HepG2 (cell line): ENCODE measurements at regions not wholly inside any gene's neighbourhood (a gene's known extent, or its start where the extent isn't known, plus 50 kb on each side); places are given as distances from the start of the nearest gene placed in this dataset.

Experiments used
- ATAC-seq: fragments of 200-7000 bp; cut with Tn5 transposase; 3 replicates; pipeline ENCODE4 v1.9.1; 2020; ENCODE audit warnings: mild to moderate bottlenecking, moderate library complexity
- BruUV-seq: library from RNA; stranded (reverse); fragments of 400-500 nt; replicated peaks from 2 replicates; lab custom pipeline; 2021; lab: Mats Ljungman, UMichigan
- CTCF ChIA-PET: fragments of 300-600 bp; formaldehyde crosslinking; extraction: SDS; loops from one replicate; lab custom pipeline; 2021; ENCODE audit warnings: low total read pairs, inconsistent platforms, low intra/inter-chr PET ratio; lab: Yijun Ruan, JAX
- POLR2A ChIA-PET: fragments of 350-600 bp; sonication (Branson Sonifier 250); formaldehyde crosslinking; loops from one replicate; lab custom pipeline; 2020; ENCODE audit warnings: antibody characterized with exemption, inconsistent platforms; lab: Yijun Ruan, JAX
- DNase-seq: peaks from one replicate; pipeline ENCODE4 v3.0.0-alpha.2; 2015; ENCODE audit warnings: low spot score
- FAIRE-seq: peaks from 3 replicates; lab custom pipeline; 2011; peaks lifted over from hg19 to GRCh38; lab: Jason Lieb, UNC
- H2AFZ ChIP-seq: one replicate; pipeline ENCODE4 v1.6.1; 2011; ENCODE audit warnings: low read length, inconsistent platforms
- H3K27ac ChIP-seq: fragments of 300-600 bp; 3 replicates; pipeline ENCODE4 v1.8.0; 2011; ENCODE audit warnings: mixed run types, mild to moderate bottlenecking, mixed read lengths, low read length, inconsistent platforms; ENCODE audit not compliant: insufficient read depth; ENCODE audit errors: extremely low read length
- H3K27me3 ChIP-seq, 2 experiments: fragments of 200-600 bp in 1 of 2; 2 replicates in 1 of 2; 3 replicates in 1 of 2; pipeline versions ENCODE4 v1.6.0 to v1.8.0; 2011; ENCODE audit warnings: low read length in 2 of 2, mild to moderate bottlenecking in 2 of 2, moderate library complexity in 2 of 2, inconsistent platforms in 1 of 2; ENCODE audit not compliant: insufficient read depth in 2 of 2, control insufficient read depth in 1 of 2
- H3K36me3 ChIP-seq, 2 experiments: fragments of 200-600 bp in 1 of 2; replicated peaks in 1 of 2; 2 replicates in 1 of 2; 3 replicates in 1 of 2; pipeline versions ENCODE4 v1.5.1 to v1.8.0; 2011; ENCODE audit warnings: low read length in 2 of 2, inconsistent platforms in 1 of 2; ENCODE audit not compliant: insufficient read depth in 2 of 2, control insufficient read depth in 1 of 2
- H3K4me1 ChIP-seq: 2 replicates; pipeline ENCODE4 v1.5.1; 2012; ENCODE audit warnings: low read length, inconsistent platforms; ENCODE audit not compliant: insufficient read depth
- H3K4me2 ChIP-seq: 2 replicates; pipeline ENCODE4 v1.6.0; 2011; ENCODE audit warnings: low read depth, low read length, inconsistent platforms
- H3K4me3 ChIP-seq, 3 experiments: fragments of 200-600 bp in 1 of 3; sonication (generic), shearing (Covaris generic) in 1 of 3; replicated peaks in 1 of 3; 2 replicates each; pipeline ENCODE4 v1.5.1; 2011 to 2016; ENCODE audit warnings: low read length in 3 of 3, inconsistent platforms in 2 of 3, low read depth in 2 of 3, mild to moderate bottlenecking in 2 of 3, control low read depth in 1 of 3, mixed read lengths in 1 of 3; ENCODE audit not compliant: insufficient read depth in 1 of 3
- H3K79me2 ChIP-seq: one replicate; pipeline ENCODE4 v1.6.1; 2011; ENCODE audit warnings: low read length, inconsistent platforms; ENCODE audit not compliant: insufficient read depth
- H3K9ac ChIP-seq: 2 replicates; pipeline ENCODE4 v1.6.0; 2011; ENCODE audit warnings: mild to moderate bottlenecking, low read depth, low read length, inconsistent platforms; ENCODE audit not compliant: insufficient read depth
- H3K9me3 ChIP-seq: 2 replicates; pipeline ENCODE4 v1.5.1; 2012; ENCODE audit warnings: mild to moderate bottlenecking, low read length
- H4K20me1 ChIP-seq: 2 replicates; pipeline ENCODE4 v1.6.0; 2011; ENCODE audit warnings: inconsistent platforms, mild to moderate bottlenecking, low read length, moderate library complexity; ENCODE audit not compliant: insufficient read depth
- CHD2 ChIP-seq: IDR thresholded peaks from 2 replicates; pipeline ENCODE4 v1.6.1; 2011; ENCODE audit warnings: low read depth, low read length, improper control_type of control experiment
- NCOA5 ChIP-seq: sonication (generic); formaldehyde crosslinking; IDR thresholded peaks from 2 replicates; pipeline ENCODE4 v1.4.0; 2020; ENCODE audit warnings: missing genetic modification reagents
- PAWR ChIP-seq: sonication (generic); formaldehyde crosslinking; IDR thresholded peaks from 2 replicates; pipeline ENCODE4 v1.4.0; 2020; ENCODE audit warnings: missing genetic modification reagents, mild to moderate bottlenecking, borderline replicate concordance
- POLR2AphosphoS2 ChIP-seq: IDR thresholded peaks from 2 replicates; pipeline ENCODE4 v1.6.1; 2011; ENCODE audit warnings: low read depth, low read length, improper control_type of control experiment
- ZNF160 ChIP-seq: sonication (generic); formaldehyde crosslinking; IDR thresholded peaks from 2 replicates; pipeline ENCODE4 v1.8.0; 2022; ENCODE audit warnings: mild to moderate bottlenecking, inconsistent platforms, missing genetic modification reagents
- ZNF530 ChIP-seq: sonication (generic); formaldehyde crosslinking; IDR thresholded peaks from 2 replicates; pipeline ENCODE4 v1.5.0; 2020; ENCODE audit warnings: low read depth, mild to moderate bottlenecking, missing genetic modification reagents
- WGBS: methylation state at CpG from one replicate; pipeline ENCODE4 v1.1.6; 2017; ENCODE audit warnings: low lambda C conversion rate; 5-methylcytosine and 5-hydroxymethylcytosine counted together
- in situ Hi-C: cut with HindIII; loops from 2 replicates; pipeline ENCODE4 v1.10.0; 2017; ENCODE audit warnings: low pct_unique_long_range_greater_than_20kb; ENCODE audit not compliant: extremely low pct_ligation_motif_present
- intact Hi-C: fragments of 100-400 bp; cut with micrococcal nuclease; formaldehyde crosslinking; loops from one replicate; pipeline ENCODE4 v1.10.0; 2022; ENCODE audit not compliant: unreplicated experiment
- TF ChIP-seq, protein P1 (sequence below): sonication (generic); formaldehyde crosslinking; IDR thresholded peaks from 2 replicates; pipeline ENCODE4 v1.5.0; 2020; ENCODE audit warnings: missing genetic modification reagents
- TF ChIP-seq, protein P2 (sequence below): sonication (generic); formaldehyde crosslinking; IDR thresholded peaks from 2 replicates; pipeline ENCODE4 v1.8.0; 2022; ENCODE audit warnings: mild to moderate bottlenecking, missing genetic modification reagents, borderline replicate concordance
- TF ChIP-seq, protein P3 (sequence below): sonication (generic); formaldehyde crosslinking; IDR thresholded peaks from 2 replicates; pipeline ENCODE4 v1.5.1; 2020; ENCODE audit warnings: mild to moderate bottlenecking, missing genetic modification reagents
- TF ChIP-seq, protein P4 (sequence below): sonication (generic); formaldehyde crosslinking; conservative IDR thresholded peaks from 2 replicates; pipeline ENCODE4 v1.8.0; 2022; ENCODE audit warnings: missing genetic modification reagents

DNA sequence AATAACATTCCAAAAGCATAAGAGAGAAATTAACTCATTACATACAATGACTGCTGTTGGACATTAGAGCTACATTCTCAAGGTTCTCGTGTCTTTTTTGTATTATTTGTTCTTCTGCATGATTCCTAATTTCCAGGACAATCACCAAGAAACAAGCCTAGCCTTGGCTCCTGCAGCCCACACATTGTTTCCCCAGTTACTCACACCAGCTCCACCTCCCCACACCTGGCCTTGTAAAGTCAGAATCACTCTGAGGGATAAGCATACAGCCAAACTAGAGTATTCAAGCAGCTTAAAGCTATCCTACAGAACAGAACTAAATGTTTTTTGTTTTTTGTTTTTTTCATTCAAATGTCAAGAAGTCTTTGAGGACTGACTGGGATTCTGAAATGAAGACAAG, 189.2 kb downstream of the HINT1 start:
- CTCF ChIA-PET: no interaction called here
- no peaks in the 10 kb centered on the region for H3K27me3 ChIP-seq
- no TSS peak for BruUV-seq
- intact Hi-C loops: no loop called here
- H3K4me1 ChIP-seq: no peaks in the 10 kb centered on the region
- no peak overlapping the region for H2AFZ ChIP-seq
- H3K36me3 ChIP-seq: no peaks in the 10 kb centered on the region
- no peaks in the 10 kb centered on the region for H3K9me3 ChIP-seq
- FAIRE-seq (no peak), DNase-seq (no peak), ATAC-seq (no peak)
- WGBS: 0% methylated on average over 1 of the region's 1 CpG
- no peaks in the 10 kb centered on the region for H3K79me2 ChIP-seq
- H3K9ac ChIP-seq: no peak overlapping the region
- TF ChIP-seq CHD2: no peak
- TF ChIP-seq, protein P1, sequence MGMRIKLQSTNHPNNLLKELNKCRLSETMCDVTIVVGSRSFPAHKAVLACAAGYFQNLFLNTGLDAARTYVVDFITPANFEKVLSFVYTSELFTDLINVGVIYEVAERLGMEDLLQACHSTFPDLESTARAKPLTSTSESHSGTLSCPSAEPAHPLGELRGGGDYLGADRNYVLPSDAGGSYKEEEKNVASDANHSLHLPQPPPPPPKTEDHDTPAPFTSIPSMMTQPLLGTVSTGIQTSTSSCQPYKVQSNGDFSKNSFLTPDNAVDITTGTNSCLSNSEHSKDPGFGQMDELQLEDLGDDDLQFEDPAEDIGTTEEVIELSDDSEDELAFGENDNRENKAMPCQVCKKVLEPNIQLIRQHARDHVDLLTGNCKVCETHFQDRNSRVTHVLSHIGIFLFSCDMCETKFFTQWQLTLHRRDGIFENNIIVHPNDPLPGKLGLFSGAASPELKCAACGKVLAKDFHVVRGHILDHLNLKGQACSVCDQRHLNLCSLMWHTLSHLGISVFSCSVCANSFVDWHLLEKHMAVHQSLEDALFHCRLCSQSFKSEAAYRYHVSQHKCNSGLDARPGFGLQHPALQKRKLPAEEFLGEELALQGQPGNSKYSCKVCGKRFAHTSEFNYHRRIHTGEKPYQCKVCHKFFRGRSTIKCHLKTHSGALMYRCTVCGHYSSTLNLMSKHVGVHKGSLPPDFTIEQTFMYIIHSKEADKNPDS (CRISPR knock-in tag): no peak
- TF ChIP-seq, protein P2, sequence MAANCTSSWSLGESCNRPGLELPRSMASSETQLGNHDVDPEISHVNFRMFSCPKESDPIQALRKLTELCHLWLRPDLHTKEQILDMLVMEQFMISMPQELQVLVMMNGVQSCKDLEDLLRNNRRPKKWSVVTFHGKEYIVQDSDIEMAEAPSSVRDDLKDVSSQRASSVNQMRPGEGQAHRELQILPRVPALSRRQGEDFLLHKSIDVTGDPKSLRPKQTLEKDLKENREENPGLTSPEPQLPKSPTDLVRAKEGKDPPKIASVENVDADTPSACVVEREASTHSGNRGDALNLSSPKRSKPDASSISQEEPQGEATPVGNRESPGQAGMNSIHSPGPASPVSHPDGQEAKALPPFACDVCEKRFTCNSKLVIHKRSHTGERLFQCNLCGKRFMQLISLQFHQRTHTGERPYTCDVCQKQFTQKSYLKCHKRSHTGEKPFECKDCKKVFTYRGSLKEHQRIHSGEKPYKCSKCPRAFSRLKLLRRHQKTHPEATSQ: no peak
- H3K27ac ChIP-seq: no peak overlapping the region
- no peak overlapping the region for H3K4me3 ChIP-seq
- H4K20me1 ChIP-seq: no peaks in the 10 kb centered on the region
- POLR2A ChIA-PET: no interaction called here
- in situ Hi-C loops: no loop called here
- H3K4me2 ChIP-seq: no peak overlapping the region

DNA sequence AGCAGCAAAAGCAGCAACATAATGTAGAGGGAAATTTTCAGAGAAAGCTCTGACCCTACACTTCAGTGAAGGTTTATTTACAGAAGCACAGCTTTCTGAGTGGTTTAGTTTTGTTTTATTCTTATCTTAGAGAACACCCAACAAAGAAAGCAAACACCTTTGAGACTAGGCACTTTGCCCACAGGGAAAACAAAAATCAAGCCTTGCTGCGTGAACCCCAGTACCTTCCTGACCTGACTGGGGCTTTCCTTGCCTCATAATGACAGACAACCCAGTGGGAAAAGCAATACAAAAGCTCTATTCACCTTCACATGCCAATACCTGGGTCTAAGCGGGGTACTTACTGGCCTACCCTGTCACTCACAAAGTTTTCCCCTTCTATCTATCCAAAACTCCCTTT, 189.8 kb downstream of the HINT1 start:
- no peaks in the 10 kb centered on the region for H3K79me2 ChIP-seq
- no peak for FAIRE-seq
- H3K36me3 ChIP-seq: no peaks in the 10 kb centered on the region
- no peak for ATAC-seq
- no peak overlapping the region for H3K27ac ChIP-seq
- no peak overlapping the region for H2AFZ ChIP-seq
- no peak for DNase-seq
- 5% methylated on average over 2 of the region's 2 CpGs for WGBS
- BruUV-seq: no TSS peak
- in situ Hi-C loops (no loop called here), intact Hi-C loops (no loop called here)
- H3K9me3 ChIP-seq: no peaks in the 10 kb centered on the region
- no peak overlapping the region for H3K4me3 ChIP-seq
- H4K20me1 ChIP-seq: no peaks in the 10 kb centered on the region
- ChIA-PET CTCF (no interaction called here), POLR2A (no interaction called here)
- no peak overlapping the region for H3K9ac ChIP-seq
- no peaks in the 10 kb centered on the region for H3K27me3 ChIP-seq
- no peaks in the 10 kb centered on the region for H3K4me1 ChIP-seq
- no peak overlapping the region for H3K4me2 ChIP-seq
- TF ChIP-seq ZNF160 (CRISPR knock-in tag): no peak
- no peak for TF ChIP-seq ZNF530
- TF ChIP-seq, protein P3, sequence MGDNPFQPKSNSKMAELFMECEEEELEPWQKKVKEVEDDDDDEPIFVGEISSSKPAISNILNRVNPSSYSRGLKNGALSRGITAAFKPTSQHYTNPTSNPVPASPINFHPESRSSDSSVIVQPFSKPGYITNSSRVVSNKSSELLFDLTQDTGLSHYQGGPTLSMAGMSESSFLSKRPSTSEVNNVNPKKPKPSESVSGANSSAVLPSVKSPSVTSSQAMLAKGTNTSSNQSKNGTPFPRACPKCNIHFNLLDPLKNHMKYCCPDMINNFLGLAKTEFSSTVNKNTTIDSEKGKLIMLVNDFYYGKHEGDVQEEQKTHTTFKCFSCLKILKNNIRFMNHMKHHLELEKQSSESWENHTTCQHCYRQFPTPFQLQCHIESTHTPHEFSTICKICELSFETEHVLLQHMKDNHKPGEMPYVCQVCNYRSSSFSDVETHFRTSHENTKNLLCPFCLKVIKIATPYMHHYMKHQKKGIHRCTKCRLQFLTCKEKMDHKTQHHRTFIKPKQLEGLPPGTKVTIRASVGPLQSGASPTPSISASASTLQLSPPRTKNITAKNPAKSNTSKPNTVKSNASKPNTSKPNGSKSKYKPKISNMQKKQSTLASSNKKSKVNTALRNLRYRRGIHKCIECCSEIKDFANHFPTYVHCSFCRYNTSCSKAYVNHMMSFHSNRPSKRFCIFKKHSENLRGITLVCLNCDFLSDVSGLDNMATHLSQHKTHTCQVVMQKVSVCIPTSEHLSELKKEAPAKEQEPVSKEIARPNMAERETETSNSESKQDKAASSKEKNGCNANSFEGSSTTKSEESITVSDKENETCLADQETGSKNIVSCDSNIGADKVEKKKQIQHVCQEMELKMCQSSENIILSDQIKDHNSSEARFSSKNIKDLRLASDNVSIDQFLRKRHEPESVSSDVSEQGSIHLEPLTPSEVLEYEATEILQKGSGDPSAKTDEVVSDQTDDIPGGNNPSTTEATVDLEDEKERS: no peak
- no peak for TF ChIP-seq POLR2AphosphoS2
- no peak for TF ChIP-seq PAWR (CRISPR knock-in tag)
- TF ChIP-seq, protein P4, sequence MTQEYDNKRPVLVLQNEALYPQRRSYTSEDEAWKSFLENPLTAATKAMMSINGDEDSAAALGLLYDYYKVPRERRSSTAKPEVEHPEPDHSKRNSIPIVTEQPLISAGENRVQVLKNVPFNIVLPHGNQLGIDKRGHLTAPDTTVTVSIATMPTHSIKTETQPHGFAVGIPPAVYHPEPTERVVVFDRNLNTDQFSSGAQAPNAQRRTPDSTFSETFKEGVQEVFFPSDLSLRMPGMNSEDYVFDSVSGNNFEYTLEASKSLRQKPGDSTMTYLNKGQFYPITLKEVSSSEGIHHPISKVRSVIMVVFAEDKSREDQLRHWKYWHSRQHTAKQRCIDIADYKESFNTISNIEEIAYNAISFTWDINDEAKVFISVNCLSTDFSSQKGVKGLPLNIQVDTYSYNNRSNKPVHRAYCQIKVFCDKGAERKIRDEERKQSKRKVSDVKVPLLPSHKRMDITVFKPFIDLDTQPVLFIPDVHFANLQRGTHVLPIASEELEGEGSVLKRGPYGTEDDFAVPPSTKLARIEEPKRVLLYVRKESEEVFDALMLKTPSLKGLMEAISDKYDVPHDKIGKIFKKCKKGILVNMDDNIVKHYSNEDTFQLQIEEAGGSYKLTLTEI (CRISPR knock-in tag): no peak
- TF ChIP-seq NCOA5 (CRISPR knock-in tag): no peak
